Endothelial cell of umbilical vein (primary cell): ENCODE measurements at regions not wholly inside any gene's neighbourhood (a gene's known extent, or its start where the extent isn't known, plus 50 kb on each side); places are given as distances from the start of the nearest gene placed in this dataset.

Experiments
- BruUV-seq: library from RNA; stranded (reverse); fragments of 400-500 nt; replicated peaks from 2 replicates; lab custom pipeline; 2021; lab: Mats Ljungman, UMichigan
- CTCF ChIA-PET: fragments of 300-600, 350-600 bp; sonication (Branson Sonifier 250); formaldehyde crosslinking; loops from one replicate; lab custom pipeline; 2021; ENCODE audit warnings: antibody characterized with exemption, inconsistent platforms; lab: Charles Lee
- POLR2A ChIA-PET: fragments of 300-600, 350-600 bp; sonication (Branson Sonifier 250); formaldehyde crosslinking; loops from one replicate; lab custom pipeline; 2021; ENCODE audit warnings: antibody characterized with exemption, inconsistent platforms; lab: Charles Lee
- DNase-seq: peaks from one replicate; pipeline ENCODE4 v3.0.0-alpha.2; 2011; ENCODE audit warnings: low read depth, low spot score
- FAIRE-seq: peaks from 2 replicates; lab custom pipeline; 2011; peaks lifted over from hg19 to GRCh38; lab: Jason Lieb, UNC
- H2AFZ ChIP-seq: 2 replicates; pipeline ENCODE4 v1.6.0; 2012; ENCODE audit warnings: low read depth, low read length, control low read depth, inconsistent platforms
- H3K27ac ChIP-seq: 2 replicates; pipeline ENCODE4 v1.5.1; 2011; ENCODE audit warnings: low read depth, mild to moderate bottlenecking, control low read depth, low read length, moderate library complexity; ENCODE audit not compliant: insufficient read depth
- H3K27me3 ChIP-seq, 2 experiments: 2 replicates each; pipeline versions ENCODE4 v1.6.0 to v1.6.1; 2011; ENCODE audit warnings: low read length in 2 of 2, mixed read lengths in 1 of 2; ENCODE audit not compliant: control insufficient read depth in 2 of 2, insufficient read depth in 2 of 2
- H3K36me3 ChIP-seq, 2 experiments: 2 replicates in 1 of 2; 3 replicates in 1 of 2; pipeline ENCODE4 v1.5.1; 2011; ENCODE audit warnings: low read length in 2 of 2, mild to moderate bottlenecking in 1 of 2, moderate library complexity in 1 of 2; ENCODE audit not compliant: control insufficient read depth in 2 of 2, insufficient read depth in 2 of 2; ENCODE audit errors: extremely low read depth in 1 of 2
- H3K4me1 ChIP-seq: 3 replicates; pipeline ENCODE4 v1.5.1; 2011; ENCODE audit warnings: mild to moderate bottlenecking, low read length; ENCODE audit not compliant: control insufficient read depth, insufficient read depth; ENCODE audit errors: extremely low read depth
- H3K4me2 ChIP-seq: 2 replicates; pipeline ENCODE4 v1.6.1; 2011; ENCODE audit warnings: low read length, control low read depth, mixed read lengths; ENCODE audit not compliant: insufficient read depth
- H3K4me3 ChIP-seq, 3 experiments: fragments of 200-600 bp in 1 of 3; sonication (generic), shearing (Covaris generic) in 1 of 3; replicated peaks in 1 of 3; 2 replicates each; pipeline ENCODE4 v1.5.1; 2011 to 2016; ENCODE audit warnings: control low read depth in 3 of 3, low read length in 3 of 3, mild to moderate bottlenecking in 2 of 3, inconsistent platforms in 1 of 3, low read depth in 1 of 3, moderate library complexity in 1 of 3; ENCODE audit not compliant: insufficient read depth in 1 of 3
- H3K79me2 ChIP-seq: 2 replicates; pipeline ENCODE4 v1.6.0; 2012; ENCODE audit warnings: low read length, inconsistent platforms; ENCODE audit not compliant: control insufficient read depth, insufficient read depth
- H3K9ac ChIP-seq: replicated peaks from 2 replicates; pipeline ENCODE3; 2011; ENCODE audit warnings: low read length, control low read depth; ENCODE audit not compliant: insufficient read depth; ENCODE audit errors: extremely low read depth
- H3K9me1 ChIP-seq: replicated peaks from 3 replicates; pipeline ENCODE4 v1.6.0; 2011; ENCODE audit warnings: mild to moderate bottlenecking, low read length; ENCODE audit not compliant: control insufficient read depth, insufficient read depth; ENCODE audit errors: extremely low read depth
- H3K9me3 ChIP-seq: replicated peaks from 2 replicates; pipeline ENCODE4 v1.5.1; 2012; ENCODE audit warnings: low read length, inconsistent platforms; ENCODE audit not compliant: control insufficient read depth, insufficient read depth
- H4K20me1 ChIP-seq: replicated peaks from 2 replicates; pipeline ENCODE3; 2011; ENCODE audit warnings: mild to moderate bottlenecking, low read length; ENCODE audit not compliant: control insufficient read depth, insufficient read depth; ENCODE audit errors: extremely low read depth
- EZH2 ChIP-seq: IDR thresholded peaks from 2 replicates; pipeline ENCODE4 v1.6.1; 2012; ENCODE audit warnings: borderline replicate concordance, low read depth, mild to moderate bottlenecking, moderate library complexity, low read length, inconsistent platforms; ENCODE audit not compliant: severe bottlenecking
- FOS ChIP-seq: IDR thresholded peaks from 2 replicates; pipeline ENCODE4 v1.6.1; 2011; ENCODE audit warnings: mild to moderate bottlenecking, low read length, moderate library complexity, borderline replicate concordance; ENCODE audit not compliant: insufficient read depth
- GATA2 ChIP-seq: IDR thresholded peaks from 2 replicates; pipeline ENCODE4 v1.7.0; 2011; ENCODE audit warnings: low read depth, mild to moderate bottlenecking, moderate library complexity, mixed read lengths, low read length; ENCODE audit not compliant: insufficient read length, insufficient read depth
- JUN ChIP-seq: IDR thresholded peaks from 2 replicates; pipeline ENCODE4 v1.6.1; 2011; ENCODE audit warnings: borderline replicate concordance, low read depth; ENCODE audit not compliant: insufficient read length, insufficient read depth
- MYC ChIP-seq: IDR thresholded peaks from one replicate; pipeline ENCODE4 v1.6.1; 2011; ENCODE audit warnings: mild to moderate bottlenecking, low read depth, low read length
- POLR2A ChIP-seq: IDR thresholded peaks from 2 replicates; pipeline ENCODE4 v1.6.1; 2012; ENCODE audit warnings: low read depth, mild to moderate bottlenecking, control low read depth, low read length
- POLR2AphosphoS5 ChIP-seq: IDR thresholded peaks from 2 replicates; pipeline ENCODE4 v1.6.1; 2012; ENCODE audit warnings: low read depth, mild to moderate bottlenecking, control low read depth, low read length, moderate library complexity; ENCODE audit not compliant: insufficient read depth
- dilution Hi-C: fragments of 300-500 bp; cut with MboI; formaldehyde crosslinking; loops from one replicate; pipeline ENCODE4 v1.15.0; 2019; ENCODE audit warnings: low sequenced_read_pairs; ENCODE audit not compliant: extremely low pct_ligation_motif_present
- intact Hi-C: fragments of 100-400 bp; cut with micrococcal nuclease; formaldehyde crosslinking; loops from one replicate; pipeline ENCODE4 v1.10.0; 2022
- TF ChIP-seq, protein P1 (sequence below), 2 donors: IDR thresholded peaks; 1 replicate in 1 of 2; 2 replicates in 1 of 2; pipeline ENCODE4 v1.5.1; 2011; ENCODE audit warnings: low read length in 2 of 2, mild to moderate bottlenecking in 2 of 2, moderate library complexity in 2 of 2, control low read depth in 1 of 2, inconsistent platforms in 1 of 2, low read depth in 1 of 2; ENCODE audit not compliant: insufficient read depth in 1 of 2; ENCODE audit errors: extremely low read depth in 1 of 2
- TF ChIP-seq, protein P2 (sequence below): IDR thresholded peaks from 2 replicates; pipeline ENCODE4 v1.6.1; 2011; ENCODE audit not compliant: insufficient read depth, insufficient read length

DNA sequence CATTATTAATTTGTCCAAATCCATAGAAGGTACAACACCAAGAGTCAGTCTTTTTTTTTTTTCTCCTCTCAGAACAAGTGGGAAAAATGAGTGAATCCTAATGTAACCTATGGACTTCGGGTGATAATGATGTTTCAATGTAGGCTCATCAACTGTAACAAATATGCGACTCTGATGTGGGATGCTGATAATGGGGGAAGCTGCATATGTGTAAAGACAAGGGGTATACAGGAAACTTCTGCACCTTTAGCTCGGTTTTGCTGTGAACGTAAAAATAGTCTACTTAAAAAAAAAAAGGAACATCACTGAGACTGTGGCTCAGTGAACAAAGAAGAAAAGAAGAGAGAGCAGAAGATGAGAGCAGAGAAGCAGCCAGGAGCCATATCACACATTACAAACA, 78.3 kb upstream of the ARHGAP32 start:
- ChIA-PET POLR2A (no interaction called here), CTCF (interaction anchor here (1.1 kb wide), 1 partner anchor 18 kb away, joined by 3 read pairs; no protein-coding TSS in a partner anchor)
- no peaks in the 10 kb centered on the region for H3K4me1 ChIP-seq
- H3K4me2 ChIP-seq, result no peak overlapping the region
- dilution Hi-C loops, result no loop called here
- intact Hi-C loops, result loop anchor here (10.0 kb wide), 1 partner anchor 624 kb away; the partner anchor contains the start of gene NFRKB
- no peaks in the 10 kb centered on the region for H3K79me2 ChIP-seq
- BruUV-seq, result no TSS peak
- FAIRE-seq (no peak), DNase-seq (no peak)
- H3K9me1 ChIP-seq, result no peaks in the 10 kb centered on the region
- no peak overlapping the region for H3K9ac ChIP-seq
- TF ChIP-seq, protein P1, sequence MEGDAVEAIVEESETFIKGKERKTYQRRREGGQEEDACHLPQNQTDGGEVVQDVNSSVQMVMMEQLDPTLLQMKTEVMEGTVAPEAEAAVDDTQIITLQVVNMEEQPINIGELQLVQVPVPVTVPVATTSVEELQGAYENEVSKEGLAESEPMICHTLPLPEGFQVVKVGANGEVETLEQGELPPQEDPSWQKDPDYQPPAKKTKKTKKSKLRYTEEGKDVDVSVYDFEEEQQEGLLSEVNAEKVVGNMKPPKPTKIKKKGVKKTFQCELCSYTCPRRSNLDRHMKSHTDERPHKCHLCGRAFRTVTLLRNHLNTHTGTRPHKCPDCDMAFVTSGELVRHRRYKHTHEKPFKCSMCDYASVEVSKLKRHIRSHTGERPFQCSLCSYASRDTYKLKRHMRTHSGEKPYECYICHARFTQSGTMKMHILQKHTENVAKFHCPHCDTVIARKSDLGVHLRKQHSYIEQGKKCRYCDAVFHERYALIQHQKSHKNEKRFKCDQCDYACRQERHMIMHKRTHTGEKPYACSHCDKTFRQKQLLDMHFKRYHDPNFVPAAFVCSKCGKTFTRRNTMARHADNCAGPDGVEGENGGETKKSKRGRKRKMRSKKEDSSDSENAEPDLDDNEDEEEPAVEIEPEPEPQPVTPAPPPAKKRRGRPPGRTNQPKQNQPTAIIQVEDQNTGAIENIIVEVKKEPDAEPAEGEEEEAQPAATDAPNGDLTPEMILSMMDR (IDR thresholded peaks at IDR 0.05; ENCODE audit: extremely low read depth in 1 of 2, insufficient read depth in 1 of 2, low read depth in 1 of 2, low read length in 2 of 2), result no peak
- TF ChIP-seq MYC (no peak), EZH2 (no peak), FOS (no peak), POLR2A (no peak), GATA2 (no peak), JUN (no peak), POLR2AphosphoS5 (no peak)
- TF ChIP-seq, protein P2, sequence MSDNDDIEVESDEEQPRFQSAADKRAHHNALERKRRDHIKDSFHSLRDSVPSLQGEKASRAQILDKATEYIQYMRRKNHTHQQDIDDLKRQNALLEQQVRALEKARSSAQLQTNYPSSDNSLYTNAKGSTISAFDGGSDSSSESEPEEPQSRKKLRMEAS, result no peak
- H3K9me3 ChIP-seq, result no peaks in the 10 kb centered on the region
- H4K20me1 ChIP-seq, result no peaks in the 10 kb centered on the region
- H3K27ac ChIP-seq, result no peak overlapping the region
- H2AFZ ChIP-seq, result no peak overlapping the region
- no peaks in the 10 kb centered on the region for H3K27me3 ChIP-seq
- no peak overlapping the region for H3K4me3 ChIP-seq
- H3K36me3 ChIP-seq, result no peaks in the 10 kb centered on the region
